CD4-positive, alpha-beta T cell (primary cell): ENCODE measurements at regions not wholly inside any gene's neighbourhood (a gene's known extent, or its start where the extent isn't known, plus 50 kb on each side); places are given as distances from the start of the nearest gene placed in this dataset.

Source experiments
- ATAC-seq: fragments of 200-7000 bp; cut with Tn5 transposase; one replicate; pipeline ENCODE4 v1.10.0; 2022; ENCODE audit warnings: mild to moderate bottlenecking; ENCODE audit not compliant: poor library complexity
- CTCF ChIA-PET: fragments of 350-600 bp; sonication (Branson Sonifier 250); formaldehyde crosslinking; loops from one replicate; lab custom pipeline; 2021; ENCODE audit warnings: antibody characterized with exemption, inconsistent platforms; lab: Charles Lee
- POLR2A ChIA-PET: fragments of 350-600 bp; sonication (Branson Sonifier 250); formaldehyde crosslinking; loops from one replicate; lab custom pipeline; 2021; ENCODE audit warnings: antibody characterized with exemption, inconsistent platforms; lab: Charles Lee
- DNase-seq, 14 experiments: peaks; one replicate each; pipeline ENCODE4 v3.0.0-alpha.2; 2013 to 2020; ENCODE audit warnings: mixed read lengths in 2 of 14
- H3K27ac ChIP-seq, 2 donors: one replicate each; pipeline versions ENCODE4 v1.5.1 to v1.7.0; 2013; ENCODE audit warnings: low read length in 2 of 2, low read depth in 1 of 2, mild to moderate bottlenecking in 1 of 2
- H3K27me3 ChIP-seq, 2 experiments: 1 replicate in 1 of 2; 2 replicates in 1 of 2; pipeline versions ENCODE4 v1.6.1 to v1.7.0; 2013; ENCODE audit warnings: low read length in 2 of 2, control low read depth in 1 of 2, mild to moderate bottlenecking in 1 of 2, moderate library complexity in 1 of 2; ENCODE audit not compliant: insufficient read depth in 2 of 2, control insufficient read depth in 1 of 2
- H3K36me3 ChIP-seq: one replicate; pipeline ENCODE4 v1.6.1; 2013; ENCODE audit warnings: low read length, control low read depth; ENCODE audit not compliant: insufficient read depth
- H3K4me1 ChIP-seq: one replicate; pipeline ENCODE4 v1.6.1; 2013; ENCODE audit warnings: low read length, control low read depth; ENCODE audit not compliant: insufficient read depth
- H3K4me3 ChIP-seq: one replicate; pipeline ENCODE4 v1.5.1; 2013; ENCODE audit warnings: mild to moderate bottlenecking, low read length, moderate library complexity
- H3K9me3 ChIP-seq, 2 experiments: 1 replicate in 1 of 2; 2 replicates in 1 of 2; pipeline versions ENCODE4 v1.6.1 to v1.7.0; 2013; ENCODE audit warnings: low read length in 2 of 2, mild to moderate bottlenecking in 2 of 2, control low read depth in 1 of 2, moderate library complexity in 1 of 2; ENCODE audit not compliant: control insufficient read depth in 1 of 2, insufficient read depth in 1 of 2
- H3K27ac Mint-ChIP-seq: one replicate; pipeline ENCODE4 v1.8.0; 2020; ENCODE audit warnings: mixed read lengths
- H3K27me3 Mint-ChIP-seq: one replicate; pipeline ENCODE4 v1.8.0; 2021; ENCODE audit warnings: mixed read lengths
- H3K36me3 Mint-ChIP-seq: one replicate; pipeline ENCODE4 v1.8.0; 2021; ENCODE audit warnings: low read depth, mixed read lengths
- H3K4me1 Mint-ChIP-seq: one replicate; pipeline ENCODE4 v1.8.0; 2021; ENCODE audit warnings: low read depth, mixed read lengths
- H3K4me3 Mint-ChIP-seq: one replicate; pipeline ENCODE4 v1.8.0; 2020; ENCODE audit warnings: mild to moderate bottlenecking, mixed read lengths
- H3K9me3 Mint-ChIP-seq: one replicate; pipeline ENCODE4 v1.8.0; 2020; ENCODE audit warnings: mixed read lengths
- CTCF ChIP-seq: fragments of 200-600 bp; IDR thresholded peaks from one replicate; pipeline ENCODE4 v1.8.0; 2022; ENCODE audit warnings: antibody characterized with exemption, mild to moderate bottlenecking
- intact Hi-C, 2 experiments: fragments of 100-400 bp; cut with DNase I in 1 of 2; cut with micrococcal nuclease in 1 of 2; formaldehyde crosslinking; loops; one replicate each; pipeline versions ENCODE4 v1.15.1 to v1.9.0; 2023 to 2025; cut with DNase I, micrococcal nuclease

- Histone ChIP-seq H3K4me1 (no peaks in the 10 kb centered on the region), H3K9me3 (peaks cover 0 to 4% of the 10 kb centered on the region in 2 experiments), H3K27ac (no peak overlapping the region), H3K4me3 (no peak overlapping the region), H3K27me3 (peaks cover 0 to 17% of the 10 kb centered on the region in 2 experiments), H3K36me3 (no peaks in the 10 kb centered on the region)
- no peak overlapping the region for H3K4me3 Mint-ChIP-seq
- DNase-seq, result no peak
- TF ChIP-seq CTCF, result no peak
- H3K4me1 Mint-ChIP-seq, result no peaks in the 10 kb centered on the region
- no peak overlapping the region for H3K27ac Mint-ChIP-seq
- ChIA-PET POLR2A (no interaction called here), CTCF (no interaction called here)
- no peaks in the 10 kb centered on the region for H3K36me3 Mint-ChIP-seq
- no peaks in the 10 kb centered on the region for H3K9me3 Mint-ChIP-seq
- intact Hi-C loops, result no loop called here
- no peak for ATAC-seq
- peaks cover 13% of the 10 kb centered on the region for H3K27me3 Mint-ChIP-seq
Measured at GRCh38 chr2:133828913-133829312, 260.6 kb upstream of the NCKAP5 start.

GRCh38 chr2:133829450-133830020, 261.3 kb upstream of the NCKAP5 start:
- Histone ChIP-seq H3K36me3 (no peaks in the 10 kb centered on the region), H3K27me3 (peaks cover 0 to 17% of the 10 kb centered on the region in 2 experiments), H3K4me1 (no peaks in the 10 kb centered on the region), H3K27ac (no peak overlapping the region), H3K9me3 (peaks cover 0 to 4% of the 10 kb centered on the region in 2 experiments), H3K4me3 (no peak overlapping the region)
- DNase-seq, result no peak
- no peak for TF ChIP-seq CTCF
- Mint-ChIP-seq H3K4me1 (no peaks in the 10 kb centered on the region), H3K4me3 (no peak overlapping the region), H3K36me3 (no peaks in the 10 kb centered on the region), H3K27ac (no peak overlapping the region), H3K27me3 (peaks cover 13% of the 10 kb centered on the region), H3K9me3 (no peaks in the 10 kb centered on the region)
- ChIA-PET CTCF (interaction anchor here (0.7 kb wide), 1 partner anchor 15 kb away, joined by 3 read pairs; no protein-coding TSS in a partner anchor), POLR2A (no interaction called here)
- ATAC-seq, result no peak
- intact Hi-C loops, result no loop called here

GRCh38 chr2:133833746-133834145, 265.5 kb upstream of the NCKAP5 start:
- peaks cover 4% of the 10 kb centered on the region for H3K27me3 Mint-ChIP-seq
- H3K4me3 ChIP-seq, result no peak overlapping the region
- H3K27ac Mint-ChIP-seq, result no peak overlapping the region
- no peak for TF ChIP-seq CTCF
- no peaks in the 10 kb centered on the region for H3K9me3 ChIP-seq
- H3K4me3 Mint-ChIP-seq, result no peak overlapping the region
- ChIA-PET CTCF (no interaction called here), POLR2A (no interaction called here)
- H3K36me3 ChIP-seq, result no peaks in the 10 kb centered on the region
- no peaks in the 10 kb centered on the region for H3K36me3 Mint-ChIP-seq
- no peak overlapping the region for H3K27ac ChIP-seq
- no peaks in the 10 kb centered on the region for H3K4me1 Mint-ChIP-seq
- ATAC-seq, result no peak
- peaks cover 0 to 5% of the 10 kb centered on the region in 2 experiments for H3K27me3 ChIP-seq
- intact Hi-C loops, result no loop called here
- H3K4me1 ChIP-seq, result no peaks in the 10 kb centered on the region
- no peaks in the 10 kb centered on the region for H3K9me3 Mint-ChIP-seq
- no peak for DNase-seq
